Hepatocyte (in vitro differentiated cells): ENCODE measurements at regions not wholly inside any gene's neighbourhood (a gene's known extent, or its start where the extent isn't known, plus 50 kb on each side); places are given as distances from the start of the nearest gene placed in this dataset.

Source experiments
- DNase-seq: peaks from one replicate; pipeline ENCODE4 v3.0.0-alpha.2; 2016; ENCODE audit warnings: low spot score
- H2AFZ ChIP-seq: fragments of 200-600 bp; sonication (generic); 2 replicates; pipeline ENCODE4 v1.6.0; 2016; ENCODE audit warnings: antibody characterized with exemption, mild to moderate bottlenecking
- H3K27ac ChIP-seq: fragments of 200-600 bp; sonication (generic); 2 replicates; pipeline ENCODE4 v1.5.1; 2016; ENCODE audit warnings: mild to moderate bottlenecking
- H3K27me3 ChIP-seq: fragments of 200-600 bp; sonication (generic); 2 replicates; pipeline ENCODE4 v1.6.1; 2016
- H3K36me3 ChIP-seq: fragments of 200-600 bp; sonication (generic); replicated peaks from 2 replicates; pipeline ENCODE4 v1.5.1; 2016; ENCODE audit warnings: low read depth; ENCODE audit not compliant: insufficient read depth
- H3K4me1 ChIP-seq: fragments of 200-600 bp; sonication (generic); 2 replicates; pipeline ENCODE4 v1.5.1; 2016; ENCODE audit warnings: mild to moderate bottlenecking, moderate library complexity; ENCODE audit not compliant: insufficient read depth
- H3K4me2 ChIP-seq: fragments of 200-600 bp; sonication (generic); 2 replicates; pipeline ENCODE4 v1.6.0; 2016
- H3K4me3 ChIP-seq: fragments of 200-600 bp; sonication (generic); 2 replicates; pipeline ENCODE4 v1.5.1; 2016; ENCODE audit warnings: mild to moderate bottlenecking
- H3K79me2 ChIP-seq: fragments of 200-600 bp; sonication (generic); 2 replicates; pipeline ENCODE4 v1.6.0; 2017; ENCODE audit warnings: mild to moderate bottlenecking
- H3K9me2 ChIP-seq: fragments of 200-600 bp; sonication (generic); replicated peaks from 2 replicates; pipeline ENCODE4 v1.6.0; 2017; ENCODE audit warnings: mild to moderate bottlenecking; ENCODE audit not compliant: insufficient read depth
- H3K9me3 ChIP-seq: fragments of 200-600 bp; sonication (generic); 2 replicates; pipeline ENCODE4 v1.5.1; 2016; ENCODE audit warnings: low read depth, mild to moderate bottlenecking
- H4K20me1 ChIP-seq: fragments of 200-600 bp; sonication (generic); 2 replicates; pipeline ENCODE4 v1.6.0; 2016; ENCODE audit warnings: mild to moderate bottlenecking; ENCODE audit not compliant: insufficient read depth, poor library complexity, severe bottlenecking
- CTCF ChIP-seq: fragments of 200-600 bp; sonication (generic); IDR thresholded peaks from 2 replicates; pipeline ENCODE4 v1.5.1; 2016; ENCODE audit warnings: antibody characterized with exemption, mild to moderate bottlenecking; ENCODE audit not compliant: poor library complexity
- EZH2 ChIP-seq: fragments of 200-600 bp; sonication (generic); IDR thresholded peaks from 2 replicates; pipeline ENCODE4 v1.6.1; 2016; ENCODE audit warnings: antibody characterized with exemption, mild to moderate bottlenecking, borderline replicate concordance
- EZH2phosphoT487 ChIP-seq: fragments of 200-600 bp; sonication (generic); IDR thresholded peaks from one replicate; pipeline ENCODE4 v1.6.1; 2018; ENCODE audit warnings: antibody characterized with exemption, mild to moderate bottlenecking, low read depth, moderate library complexity; ENCODE audit not compliant: unreplicated experiment, severe bottlenecking
- WGBS: methylation state at CpG from one replicate; pipeline ENCODE4 v1.1.6; 2016; ENCODE audit warnings: low lambda C conversion rate; ENCODE audit errors: missing lambda C conversion rate; 5-methylcytosine and 5-hydroxymethylcytosine counted together

- Histone ChIP-seq H3K36me3 (no peaks in the 10 kb centered on the region), H2AFZ (no peak overlapping the region), H3K9me2 (no peaks in the 10 kb centered on the region), H4K20me1 (no peaks in the 10 kb centered on the region), H3K9me3 (no peaks in the 10 kb centered on the region), H3K79me2 (no peaks in the 10 kb centered on the region), H3K4me1 (no peaks in the 10 kb centered on the region), H3K27ac (no peak overlapping the region), H3K4me3 (no peak overlapping the region), H3K27me3 (no peaks in the 10 kb centered on the region), H3K4me2 (no peak overlapping the region)
- DNase-seq, result no peak
- no peak for TF ChIP-seq CTCF
- 75% methylated on average over 2 of the region's 2 CpGs for WGBS
Measured at GRCh38 chr5:91950328-91950727, 567.2 kb upstream of the ARRDC3 start.

- Histone ChIP-seq H3K79me2 (no peaks in the 10 kb centered on the region), H2AFZ (no peak overlapping the region), H3K4me1 (no peaks in the 10 kb centered on the region), H3K27me3 (no peaks in the 10 kb centered on the region), H4K20me1 (no peaks in the 10 kb centered on the region), H3K9me3 (no peaks in the 10 kb centered on the region), H3K4me2 (no peak overlapping the region), H3K27ac (no peak overlapping the region), H3K9me2 (no peaks in the 10 kb centered on the region), H3K4me3 (no peak overlapping the region), H3K36me3 (no peaks in the 10 kb centered on the region)
- no peak for TF ChIP-seq CTCF
- no peak for TF ChIP-seq EZH2phosphoT487
- TF ChIP-seq EZH2, result no peak
- WGBS, result 87% methylated on average over 4 of the region's 4 CpGs
- DNase-seq, result no peak
Measured at GRCh38 chr5:91946870-91947269, 563.8 kb upstream of the ARRDC3 start.

GRCh38 chr5:91941588-91941987 is 558.5 kb upstream of the ARRDC3 start:
- Histone ChIP-seq H3K9me2 (no peaks in the 10 kb centered on the region), H3K4me1 (no peaks in the 10 kb centered on the region), H3K36me3 (no peaks in the 10 kb centered on the region), H3K4me3 (no peak overlapping the region), H4K20me1 (no peaks in the 10 kb centered on the region), H3K79me2 (no peaks in the 10 kb centered on the region), H3K4me2 (no peak overlapping the region), H3K27ac (no peak overlapping the region), H3K9me3 (no peaks in the 10 kb centered on the region), H3K27me3 (no peaks in the 10 kb centered on the region), H2AFZ (no peak overlapping the region)
- DNase-seq, result no peak
- TF ChIP-seq EZH2phosphoT487, result no peak
- 26% methylated on average over 1 of the region's 1 CpG for WGBS

GRCh38 chr5:91938441-91938840 is 555.3 kb upstream of the ARRDC3 start:
- no peak overlapping the region for H3K27ac ChIP-seq
- H3K9me3 ChIP-seq, result no peaks in the 10 kb centered on the region
- no peaks in the 10 kb centered on the region for H3K36me3 ChIP-seq
- H2AFZ ChIP-seq, result no peak overlapping the region
- H3K27me3 ChIP-seq, result no peaks in the 10 kb centered on the region
- no peak for DNase-seq
- H3K79me2 ChIP-seq, result no peaks in the 10 kb centered on the region
- H3K4me3 ChIP-seq, result no peak overlapping the region
- H4K20me1 ChIP-seq, result no peaks in the 10 kb centered on the region
- no peaks in the 10 kb centered on the region for H3K4me1 ChIP-seq
- H3K9me2 ChIP-seq, result no peaks in the 10 kb centered on the region
- TF ChIP-seq EZH2phosphoT487, result no peak
- TF ChIP-seq EZH2, result no peak
- TF ChIP-seq CTCF, result no peak
- H3K4me2 ChIP-seq, result no peak overlapping the region
